Mucosa of gallbladder (tissue), 1 donor: ENCODE measurements at regions not wholly inside any gene's neighbourhood (a gene's known extent, or its start where the extent isn't known, plus 50 kb on each side); places are given as distances from the start of the nearest gene placed in this dataset.
"Not testable (repeated sequence)": the region's sequence is repeated elsewhere in the genome, so short reads cannot be mapped to it uniquely, and the experiment has no call there.

Experiments used
- DNase-seq: peaks from one replicate; pipeline ENCODE4 v3.0.0-alpha.2; 2020; ENCODE audit warnings: low spot score
- donor health status: DM: no; HTN: no; CAD: no.

- no peak for DNase-seq
Observed at GRCh38 chr14:92223025-92223424, 99.9 kb upstream of the SLC24A4 start.

GRCh38 chr14:92224358-92224954 lies 98.5 kb upstream of the SLC24A4 start:
- DNase-seq = no peak

GRCh38 chr14:92225731-92226130 lies 97.2 kb upstream of the SLC24A4 start:
- no peak for DNase-seq

GRCh38 chr14:92226166-92226565 lies 96.8 kb upstream of the SLC24A4 start:
- not testable (repeated sequence) for DNase-seq

- DNase-seq = no peak
Observed at GRCh38 chr14:92236243-92236900, 86.6 kb upstream of the SLC24A4 start.

GRCh38 chr14:92240658-92241057 lies 82.3 kb upstream of the SLC24A4 start:
- no peak for DNase-seq

- DNase-seq = no peak
Observed at GRCh38 chr14:92241966-92242595, 80.9 kb upstream of the SLC24A4 start.

- DNase-seq = no peak
Observed at GRCh38 chr14:92244805-92245204, 78.2 kb upstream of the SLC24A4 start.

GRCh38 chr14:92247341-92247740 lies 75.6 kb upstream of the SLC24A4 start:
- DNase-seq = no peak

GRCh38 chr14:92247947-92248346 lies 75.0 kb upstream of the SLC24A4 start:
- no peak for DNase-seq

GRCh38 chr14:92248696-92249095 lies 74.3 kb upstream of the SLC24A4 start:
- DNase-seq = no peak

GRCh38 chr14:92250366-92250765 lies 72.6 kb upstream of the SLC24A4 start:
- DNase-seq = not testable (repeated sequence)

GRCh38 chr14:92252323-92252722 lies 70.6 kb upstream of the SLC24A4 start:
- no peak for DNase-seq

GRCh38 chr14:92253381-92253894 lies 69.5 kb upstream of the SLC24A4 start:
- no peak for DNase-seq

- peak; percentile 56 for DNase-seq
Observed at GRCh38 chr14:92254786-92255185, 68.2 kb upstream of the SLC24A4 start.

- DNase-seq = no peak
Observed at GRCh38 chr14:92258934-92259333, 64.0 kb upstream of the SLC24A4 start.

- no peak for DNase-seq
Observed at GRCh38 chr14:92259613-92260357, 63.2 kb upstream of the SLC24A4 start.

- DNase-seq = no peak
Observed at GRCh38 chr14:92263681-92264080, 59.3 kb upstream of the SLC24A4 start.

- no peak for DNase-seq
Observed at GRCh38 chr14:92264195-92264594, 58.8 kb upstream of the SLC24A4 start.

- DNase-seq = no peak
Observed at GRCh38 chr14:92266216-92266615, 56.7 kb upstream of the SLC24A4 start.
